ENCODE measurements at regions not wholly inside any gene's neighbourhood (a gene's known extent, or its start where the extent isn't known, plus 50 kb on each side); places are given as distances from the start of the nearest gene placed in this dataset.

DNA sequence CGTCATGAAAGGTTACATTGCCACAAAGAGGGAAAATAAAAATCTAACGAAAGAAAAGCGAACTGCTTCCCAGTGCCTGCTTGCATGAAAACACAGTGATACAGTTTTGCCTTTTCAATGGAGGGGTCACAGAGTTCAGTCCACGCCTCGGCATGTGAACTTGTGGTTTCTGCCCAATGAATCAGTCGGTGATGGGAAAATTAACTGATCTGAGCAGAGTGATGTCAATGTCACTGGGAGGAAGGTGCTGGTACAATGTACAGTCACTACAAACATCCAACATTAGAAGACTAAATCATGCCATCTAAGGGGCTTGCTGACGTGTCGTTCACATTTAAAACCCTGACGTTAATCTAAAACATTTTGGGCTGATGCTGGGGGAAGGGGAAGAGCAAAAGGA lies 151.8 kb upstream of the MSX2 start:
- Histone ChIP-seq H3K27me3 (ENCODE audit: insufficient read depth, poor library complexity, severe bottlenecking) (no peaks in the 10 kb centered on the region), H3K4me3 (replicated peaks; ENCODE audit: insufficient read depth, low read length) (no peak overlapping the region), H3K27ac (replicated peaks) (no peak overlapping the region)
- DNase-seq (ENCODE audit: low read depth in 1 of 2, low spot score in 1 of 2) = no peak
- TF ChIP-seq POLR2AphosphoS5 (IDR thresholded peaks at IDR 0.05; ENCODE audit: low read depth) (no peak), GABPA (IDR thresholded peaks at IDR 0.05; ENCODE audit: low read depth) (no peak), SPI1 (IDR thresholded peaks at IDR 0.05; ENCODE audit: borderline replicate concordance, low read depth) (no peak)
- TF ChIP-seq, protein P1, sequence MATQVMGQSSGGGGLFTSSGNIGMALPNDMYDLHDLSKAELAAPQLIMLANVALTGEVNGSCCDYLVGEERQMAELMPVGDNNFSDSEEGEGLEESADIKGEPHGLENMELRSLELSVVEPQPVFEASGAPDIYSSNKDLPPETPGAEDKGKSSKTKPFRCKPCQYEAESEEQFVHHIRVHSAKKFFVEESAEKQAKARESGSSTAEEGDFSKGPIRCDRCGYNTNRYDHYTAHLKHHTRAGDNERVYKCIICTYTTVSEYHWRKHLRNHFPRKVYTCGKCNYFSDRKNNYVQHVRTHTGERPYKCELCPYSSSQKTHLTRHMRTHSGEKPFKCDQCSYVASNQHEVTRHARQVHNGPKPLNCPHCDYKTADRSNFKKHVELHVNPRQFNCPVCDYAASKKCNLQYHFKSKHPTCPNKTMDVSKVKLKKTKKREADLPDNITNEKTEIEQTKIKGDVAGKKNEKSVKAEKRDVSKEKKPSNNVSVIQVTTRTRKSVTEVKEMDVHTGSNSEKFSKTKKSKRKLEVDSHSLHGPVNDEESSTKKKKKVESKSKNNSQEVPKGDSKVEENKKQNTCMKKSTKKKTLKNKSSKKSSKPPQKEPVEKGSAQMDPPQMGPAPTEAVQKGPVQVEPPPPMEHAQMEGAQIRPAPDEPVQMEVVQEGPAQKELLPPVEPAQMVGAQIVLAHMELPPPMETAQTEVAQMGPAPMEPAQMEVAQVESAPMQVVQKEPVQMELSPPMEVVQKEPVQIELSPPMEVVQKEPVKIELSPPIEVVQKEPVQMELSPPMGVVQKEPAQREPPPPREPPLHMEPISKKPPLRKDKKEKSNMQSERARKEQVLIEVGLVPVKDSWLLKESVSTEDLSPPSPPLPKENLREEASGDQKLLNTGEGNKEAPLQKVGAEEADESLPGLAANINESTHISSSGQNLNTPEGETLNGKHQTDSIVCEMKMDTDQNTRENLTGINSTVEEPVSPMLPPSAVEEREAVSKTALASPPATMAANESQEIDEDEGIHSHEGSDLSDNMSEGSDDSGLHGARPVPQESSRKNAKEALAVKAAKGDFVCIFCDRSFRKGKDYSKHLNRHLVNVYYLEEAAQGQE (IDR thresholded peaks at IDR 0.05; ENCODE audit: insufficient replicate concordance, low read depth) = no peak
- TF ChIP-seq, protein P2, sequence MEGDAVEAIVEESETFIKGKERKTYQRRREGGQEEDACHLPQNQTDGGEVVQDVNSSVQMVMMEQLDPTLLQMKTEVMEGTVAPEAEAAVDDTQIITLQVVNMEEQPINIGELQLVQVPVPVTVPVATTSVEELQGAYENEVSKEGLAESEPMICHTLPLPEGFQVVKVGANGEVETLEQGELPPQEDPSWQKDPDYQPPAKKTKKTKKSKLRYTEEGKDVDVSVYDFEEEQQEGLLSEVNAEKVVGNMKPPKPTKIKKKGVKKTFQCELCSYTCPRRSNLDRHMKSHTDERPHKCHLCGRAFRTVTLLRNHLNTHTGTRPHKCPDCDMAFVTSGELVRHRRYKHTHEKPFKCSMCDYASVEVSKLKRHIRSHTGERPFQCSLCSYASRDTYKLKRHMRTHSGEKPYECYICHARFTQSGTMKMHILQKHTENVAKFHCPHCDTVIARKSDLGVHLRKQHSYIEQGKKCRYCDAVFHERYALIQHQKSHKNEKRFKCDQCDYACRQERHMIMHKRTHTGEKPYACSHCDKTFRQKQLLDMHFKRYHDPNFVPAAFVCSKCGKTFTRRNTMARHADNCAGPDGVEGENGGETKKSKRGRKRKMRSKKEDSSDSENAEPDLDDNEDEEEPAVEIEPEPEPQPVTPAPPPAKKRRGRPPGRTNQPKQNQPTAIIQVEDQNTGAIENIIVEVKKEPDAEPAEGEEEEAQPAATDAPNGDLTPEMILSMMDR (IDR thresholded peaks at IDR 0.05; ENCODE audit: insufficient read depth, low read length) = no peak

DNA sequence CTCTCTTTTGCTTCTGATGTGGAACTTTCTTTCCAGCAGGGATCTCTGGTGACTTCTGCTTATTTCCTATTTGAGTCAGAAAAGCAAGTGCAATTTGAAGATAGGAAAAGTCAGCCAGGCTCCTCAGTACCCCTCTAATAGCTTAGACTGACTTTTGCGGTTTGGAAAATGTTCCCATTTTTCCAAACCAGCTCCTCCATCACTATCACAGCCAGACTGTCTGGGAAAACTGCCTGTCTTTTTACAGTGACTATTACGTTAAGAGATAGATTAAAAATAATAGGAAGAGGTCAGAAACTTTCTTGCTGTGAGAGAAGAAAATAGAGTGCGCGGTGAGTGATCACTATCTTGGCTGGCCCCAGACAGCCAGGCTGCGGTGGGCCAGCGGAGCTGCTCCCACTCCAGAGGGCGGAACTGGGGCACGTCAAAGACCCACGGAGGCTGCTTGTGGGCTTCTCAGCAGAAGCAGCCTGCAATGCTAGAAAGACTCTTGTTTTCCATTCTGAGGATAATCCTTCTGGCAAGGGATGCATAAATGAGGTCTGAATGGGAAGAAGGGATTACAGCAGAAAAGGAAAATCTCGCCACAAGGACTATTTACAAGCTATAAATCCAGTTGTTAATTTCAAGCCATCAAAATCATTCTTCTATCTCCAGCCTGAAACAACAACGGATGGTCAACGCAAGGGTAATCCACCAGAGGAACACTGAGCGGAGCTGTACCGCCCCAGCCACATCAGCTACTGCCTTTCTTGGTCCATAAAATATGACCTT lies 151.0 kb upstream of the MSX2 start:
- no peak for DNase-seq (ENCODE audit: low read depth in 1 of 2, low spot score in 1 of 2)
- Histone ChIP-seq H3K27me3 (ENCODE audit: insufficient read depth, poor library complexity, severe bottlenecking) (no peaks in the 10 kb centered on the region), H3K27ac (replicated peaks) (no peak overlapping the region), H3K4me3 (replicated peaks; ENCODE audit: insufficient read depth, low read length) (no peak overlapping the region)
- TF ChIP-seq, protein P2 (IDR thresholded peaks at IDR 0.05; ENCODE audit: insufficient read depth, low read length) = no peak
- TF ChIP-seq POLR2AphosphoS5 (IDR thresholded peaks at IDR 0.05; ENCODE audit: low read depth) = no peak
- TF ChIP-seq, protein P1 (IDR thresholded peaks at IDR 0.05; ENCODE audit: insufficient replicate concordance, low read depth) = no peak
- no peak for TF ChIP-seq GABPA (IDR thresholded peaks at IDR 0.05; ENCODE audit: low read depth)
- no peak for TF ChIP-seq SPI1 (IDR thresholded peaks at IDR 0.05; ENCODE audit: borderline replicate concordance, low read depth)

DNA sequence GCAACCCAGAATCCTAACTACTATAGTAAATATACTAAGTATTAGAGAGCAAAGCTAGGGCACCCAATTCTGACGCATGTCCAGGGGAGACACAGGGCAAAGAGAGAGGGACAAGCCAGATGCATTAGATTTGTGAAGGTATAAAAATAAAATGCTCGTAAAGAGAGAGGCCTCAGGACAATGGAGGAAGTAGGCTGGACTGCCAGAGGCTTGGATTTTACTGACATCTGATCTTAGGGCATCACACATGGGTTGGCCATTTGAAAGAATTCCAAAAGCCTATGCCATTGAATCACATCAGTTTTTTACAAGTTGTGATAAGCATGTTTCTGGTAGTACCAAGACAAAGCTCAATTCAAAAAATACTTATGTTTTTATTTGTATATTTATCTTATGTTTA lies 149.3 kb upstream of the MSX2 start:
- H3K27me3 ChIP-seq (ENCODE audit: insufficient read depth, poor library complexity, severe bottlenecking) = no peaks in the 10 kb centered on the region
- H3K27ac ChIP-seq (replicated peaks) = no peak overlapping the region
- no peak overlapping the region for H3K4me3 ChIP-seq (replicated peaks; ENCODE audit: insufficient read depth, low read length)
- no peak for DNase-seq (ENCODE audit: low read depth in 1 of 2, low spot score in 1 of 2)
- TF ChIP-seq SPI1 (IDR thresholded peaks at IDR 0.05; ENCODE audit: borderline replicate concordance, low read depth) (no peak), POLR2AphosphoS5 (IDR thresholded peaks at IDR 0.05; ENCODE audit: low read depth) (no peak), GABPA (IDR thresholded peaks at IDR 0.05; ENCODE audit: low read depth) (no peak)
- TF ChIP-seq, protein P2 (IDR thresholded peaks at IDR 0.05; ENCODE audit: insufficient read depth, low read length) = no peak
- TF ChIP-seq, protein P1 (IDR thresholded peaks at IDR 0.05; ENCODE audit: insufficient replicate concordance, low read depth) = no peak
